ENCODE measurements at regions not wholly inside any gene's neighbourhood (a gene's known extent, or its start where the extent isn't known, plus 50 kb on each side); places are given as distances from the start of the nearest gene placed in this dataset.
"Not testable (repeated sequence)": the region's sequence is repeated elsewhere in the genome, so short reads cannot be mapped to it uniquely, and the experiment has no call there.

DNA sequence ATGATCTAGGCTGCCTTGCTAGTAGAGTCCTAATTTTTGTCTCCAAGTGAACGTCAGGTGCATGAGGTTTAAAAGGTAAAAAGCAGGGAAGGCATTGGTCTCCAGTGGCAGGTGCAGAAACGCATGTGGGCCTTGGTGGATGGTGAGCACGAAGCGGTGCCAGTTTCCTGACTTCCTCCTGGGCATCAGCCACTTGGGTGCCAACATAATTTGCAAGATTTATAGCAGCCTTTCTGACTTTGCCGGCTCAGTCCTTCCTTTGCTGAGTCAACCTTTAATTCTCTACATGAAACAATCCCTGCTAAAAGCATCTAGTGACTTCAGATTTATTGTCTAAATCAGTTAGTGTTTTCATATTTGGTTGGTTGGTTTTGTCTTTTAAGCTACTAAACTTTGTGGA lies 355.7 kb upstream of the TMEM132C start:
- FAIRE-seq: no peak

DNA sequence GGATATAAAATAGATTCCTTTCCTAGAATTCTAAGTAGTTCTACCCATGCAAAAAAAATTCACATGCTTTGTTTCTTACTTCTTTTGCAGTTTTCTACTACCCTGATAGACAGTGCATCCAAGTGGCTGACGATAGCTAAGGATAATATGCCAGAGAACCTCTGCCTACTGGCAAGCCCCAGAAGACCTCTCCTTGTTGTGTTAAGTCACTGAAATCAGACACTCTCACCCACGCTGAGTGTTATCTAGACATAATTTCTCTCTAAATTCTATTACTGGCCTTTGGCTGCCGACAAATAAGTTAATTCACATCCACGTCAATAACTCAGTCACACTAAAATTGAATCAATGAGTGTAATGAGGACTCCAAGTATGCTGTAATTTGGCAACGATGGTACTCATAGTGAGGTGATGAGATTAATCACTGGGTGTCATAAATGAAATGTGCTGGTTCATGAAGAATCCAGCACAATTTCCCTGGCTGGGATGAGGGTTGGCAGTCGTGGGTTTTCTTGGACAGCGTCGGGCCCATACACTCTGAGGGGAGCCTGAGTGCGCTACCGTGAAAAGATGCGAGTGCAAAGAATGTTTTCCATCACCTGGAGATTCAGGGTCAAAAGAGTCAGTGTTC lies 354.8 kb upstream of the TMEM132C start:
- no peak for FAIRE-seq

DNA sequence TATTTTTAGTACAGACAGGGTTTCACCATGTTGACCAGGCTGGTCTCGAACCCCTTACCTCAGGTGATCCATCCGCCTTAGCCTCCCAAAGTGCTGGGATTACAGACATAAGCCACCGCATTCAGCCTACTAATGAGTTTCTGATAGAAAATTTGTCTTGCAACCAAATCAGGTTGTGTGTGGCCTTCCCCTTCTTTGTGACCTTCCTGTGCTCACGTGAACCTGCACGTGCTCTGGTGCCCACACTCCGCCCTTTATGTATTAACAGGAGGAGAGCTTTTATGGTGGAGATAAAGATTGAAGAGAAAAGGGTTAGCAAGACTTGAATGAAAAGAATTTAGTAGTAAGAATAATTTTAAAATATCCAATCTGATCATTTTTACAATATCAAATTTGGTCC lies 343.5 kb upstream of the TMEM132C start:
- FAIRE-seq: no peak

DNA sequence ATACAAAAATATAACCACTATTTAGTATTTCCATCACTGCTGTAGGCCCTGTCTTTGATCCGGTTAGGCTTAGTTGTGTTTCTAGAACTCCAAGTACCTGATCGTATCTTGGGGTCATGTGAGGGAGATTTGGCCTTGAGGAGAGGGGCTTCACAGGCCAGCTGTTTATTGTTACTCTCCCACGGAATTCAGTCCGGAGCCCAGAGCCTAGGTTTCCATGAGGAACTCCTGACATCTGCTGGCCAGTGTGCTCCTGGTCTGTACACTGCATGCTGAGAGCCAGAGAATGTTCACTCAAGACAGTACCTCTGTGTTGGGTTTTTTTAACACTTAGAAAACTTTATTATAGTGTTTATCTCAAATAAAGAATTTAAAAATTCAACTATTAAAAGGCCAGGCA lies 341.0 kb upstream of the TMEM132C start:
- no peak for FAIRE-seq

DNA sequence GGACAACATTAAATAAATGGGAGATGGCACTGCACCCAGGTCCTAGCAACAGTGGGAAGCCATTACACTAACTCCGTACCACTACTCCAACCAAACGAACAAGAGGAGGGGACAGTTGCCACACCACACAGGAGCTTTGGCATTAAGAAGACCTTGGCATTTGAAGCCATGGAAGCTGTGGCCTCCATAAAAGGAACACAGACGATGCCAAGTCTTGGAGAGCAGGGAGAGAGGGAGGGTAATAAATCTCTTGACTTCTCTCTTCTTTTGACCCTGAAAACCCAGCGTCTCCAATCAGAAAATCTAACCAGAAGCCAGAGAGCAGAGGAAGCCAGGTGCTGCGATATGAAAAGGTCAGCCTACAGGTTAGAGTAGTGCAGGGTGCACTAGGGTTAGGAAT lies 338.8 kb upstream of the TMEM132C start:
- FAIRE-seq: no peak

DNA sequence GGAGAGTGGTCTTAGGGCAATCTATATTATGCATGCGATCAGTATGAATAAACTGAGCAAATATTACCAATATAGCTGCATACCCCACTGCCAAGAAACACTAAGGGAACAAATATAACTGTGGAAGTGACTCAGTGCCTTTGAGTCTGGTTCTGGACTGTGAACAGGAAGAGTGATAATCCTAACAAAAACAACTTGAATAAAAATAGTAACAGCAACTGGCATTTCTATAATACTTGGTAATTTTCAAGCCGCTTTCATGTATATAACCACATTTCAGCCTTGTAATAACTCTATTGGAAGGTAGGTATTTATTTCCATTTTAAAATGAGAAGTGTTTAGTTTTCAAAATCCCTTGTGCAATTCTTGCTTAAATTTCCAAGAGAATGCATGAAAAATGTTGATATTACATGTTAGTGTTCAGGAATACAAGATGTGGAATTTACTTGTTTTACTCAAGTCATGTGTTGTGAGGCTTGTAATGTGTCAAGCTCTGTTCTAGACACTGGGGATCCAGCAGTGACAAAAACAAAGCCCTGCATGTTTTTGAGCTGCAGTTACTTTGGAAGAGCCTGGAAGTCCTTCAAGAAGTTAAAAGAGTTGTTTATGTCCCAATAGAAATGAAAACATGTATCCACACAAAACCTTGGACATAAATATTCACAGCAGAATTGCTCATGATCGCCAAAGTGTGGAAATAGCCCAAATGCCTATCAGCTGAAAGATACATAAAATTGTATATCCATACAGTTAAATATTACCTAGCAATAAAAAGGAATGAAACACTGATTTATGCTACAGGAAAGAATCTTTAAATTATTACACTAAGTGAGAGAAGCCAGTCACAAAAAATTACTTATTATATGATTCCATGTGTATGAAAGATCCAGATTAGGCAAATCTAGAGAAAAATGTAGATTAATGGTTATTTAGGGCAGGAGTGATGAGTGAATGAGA lies 338.1 kb upstream of the TMEM132C start:
- FAIRE-seq: no peak

DNA sequence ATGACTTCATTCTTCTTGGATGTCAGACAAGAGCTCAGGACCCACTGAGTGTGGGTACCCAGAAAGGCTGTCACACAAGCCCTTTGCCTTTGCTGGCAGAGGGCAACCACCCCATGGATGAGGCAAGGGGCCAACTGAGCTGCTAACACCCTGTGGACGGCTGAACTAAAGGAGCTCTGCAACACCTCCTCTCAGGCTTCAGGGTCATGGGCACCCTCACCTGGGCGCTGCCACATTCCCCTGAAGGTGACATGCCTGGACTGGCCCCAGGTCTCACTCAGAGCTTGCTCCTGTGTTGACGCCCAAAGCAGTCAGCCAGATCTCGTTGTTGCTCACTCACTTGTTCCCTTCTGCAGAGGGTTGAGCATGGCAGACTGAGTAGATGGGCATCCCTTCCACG lies 336.8 kb upstream of the TMEM132C start:
- no peak for FAIRE-seq

DNA sequence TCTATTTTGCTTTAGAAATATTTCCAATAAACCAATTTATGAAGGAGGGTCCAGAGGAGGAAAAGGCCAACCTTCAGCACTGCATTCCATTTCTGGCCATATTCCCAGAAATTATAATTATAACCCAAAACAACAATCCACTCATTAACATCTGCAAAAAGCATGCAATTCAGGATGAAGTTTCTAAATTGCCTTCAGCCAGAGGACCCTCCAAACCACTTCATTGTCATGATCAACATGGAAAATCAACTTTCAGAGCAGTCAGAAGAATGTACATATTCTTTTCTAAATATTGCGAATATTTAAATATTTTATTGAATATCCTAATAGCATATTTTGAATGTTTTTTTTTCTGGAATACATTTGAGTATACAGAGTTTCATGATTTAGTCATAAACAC lies 332.6 kb upstream of the TMEM132C start:
- FAIRE-seq: no peak

DNA sequence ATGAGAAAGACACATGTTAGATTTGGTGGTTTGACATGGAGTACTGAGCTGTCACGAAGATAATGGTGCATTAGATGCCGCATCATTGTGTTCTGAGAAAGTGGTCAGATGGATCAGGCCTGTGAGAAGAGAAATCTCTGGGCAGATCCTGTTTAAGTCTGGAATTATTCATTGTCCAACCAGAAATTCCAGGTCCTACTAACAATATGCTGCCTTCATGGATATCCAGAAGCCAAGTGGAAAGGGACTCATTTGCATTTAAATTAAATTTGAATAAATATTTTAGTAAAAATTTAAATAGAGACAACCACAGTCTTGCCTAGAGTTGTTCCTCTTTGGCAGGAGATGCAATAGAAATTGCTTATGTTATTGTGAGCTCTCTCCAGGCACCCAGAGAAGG lies 330.5 kb upstream of the TMEM132C start:
- no peak for FAIRE-seq

DNA sequence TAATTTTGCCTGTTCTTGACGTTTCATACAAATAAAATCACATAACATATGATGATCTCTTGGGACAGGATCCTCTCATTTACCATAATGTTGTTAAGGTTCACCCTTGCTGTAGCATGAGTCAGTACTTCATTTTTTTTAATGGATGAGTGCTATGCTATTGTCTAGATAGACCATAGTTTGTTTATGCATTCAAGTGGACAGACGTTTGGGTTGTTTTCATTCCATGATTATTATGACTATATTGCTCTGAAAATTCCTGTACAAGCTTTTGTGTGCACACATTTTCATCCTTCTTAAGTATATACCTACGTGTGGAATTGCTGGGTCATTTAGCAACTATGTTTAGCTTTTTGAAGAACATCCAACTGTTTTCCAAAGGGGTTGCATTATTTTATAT lies 325.6 kb upstream of the TMEM132C start:
- no peak for FAIRE-seq

DNA sequence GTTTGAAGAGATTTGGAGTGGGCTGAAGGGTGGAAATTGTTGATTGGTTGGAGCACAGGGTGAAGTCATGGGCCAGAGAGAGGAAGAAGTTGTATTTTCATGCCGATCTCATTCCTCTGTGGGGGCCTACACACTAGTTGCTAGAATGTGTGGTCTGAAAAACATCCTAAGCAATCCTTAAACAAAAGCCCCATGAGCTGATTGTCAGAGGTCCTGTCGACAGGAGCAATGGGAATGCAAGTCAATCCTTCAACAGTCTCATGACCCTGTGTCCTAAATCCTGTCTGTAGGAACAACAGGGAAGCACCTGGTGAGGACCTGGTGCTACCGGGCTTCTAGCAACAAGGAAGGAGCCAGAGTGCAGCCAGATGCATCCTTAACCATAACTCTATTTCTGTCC lies 324.0 kb upstream of the TMEM132C start:
- no peak for FAIRE-seq

DNA sequence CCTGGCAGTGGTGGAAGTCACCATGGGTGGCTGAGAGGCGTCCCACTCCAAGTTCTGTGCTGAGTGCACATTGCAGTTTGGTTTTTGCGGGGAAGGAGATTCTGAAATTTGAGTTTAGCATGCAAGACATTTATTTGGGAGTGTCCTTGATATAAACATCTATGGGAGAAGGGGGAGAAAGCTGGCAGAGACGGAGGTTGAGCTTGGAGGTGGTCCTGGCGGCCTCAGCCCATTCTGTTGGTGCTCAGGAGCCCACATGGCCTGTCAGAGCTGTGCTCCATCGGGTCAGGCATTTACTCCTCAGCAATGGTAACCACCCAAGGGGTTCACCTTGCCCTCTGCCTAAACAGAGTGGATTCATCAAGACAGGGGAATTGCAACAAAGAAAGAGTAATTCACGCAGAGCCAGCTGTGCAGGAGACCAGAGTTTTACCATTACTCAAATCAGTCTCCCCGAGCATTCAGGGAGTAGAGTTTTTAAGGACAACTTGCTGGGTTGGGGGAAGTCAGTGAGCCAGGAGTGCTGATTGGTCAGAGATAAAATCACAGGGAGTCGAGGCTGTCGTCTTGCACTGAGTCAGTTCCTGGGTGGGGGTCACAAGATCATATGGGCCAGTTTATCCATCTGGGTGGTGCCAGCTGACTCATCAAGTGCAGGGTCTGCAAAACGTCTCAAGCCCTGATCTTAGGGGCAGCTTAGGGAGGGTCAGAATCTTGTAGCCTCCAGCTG lies 323.3 kb upstream of the TMEM132C start:
- FAIRE-seq: no peak

DNA sequence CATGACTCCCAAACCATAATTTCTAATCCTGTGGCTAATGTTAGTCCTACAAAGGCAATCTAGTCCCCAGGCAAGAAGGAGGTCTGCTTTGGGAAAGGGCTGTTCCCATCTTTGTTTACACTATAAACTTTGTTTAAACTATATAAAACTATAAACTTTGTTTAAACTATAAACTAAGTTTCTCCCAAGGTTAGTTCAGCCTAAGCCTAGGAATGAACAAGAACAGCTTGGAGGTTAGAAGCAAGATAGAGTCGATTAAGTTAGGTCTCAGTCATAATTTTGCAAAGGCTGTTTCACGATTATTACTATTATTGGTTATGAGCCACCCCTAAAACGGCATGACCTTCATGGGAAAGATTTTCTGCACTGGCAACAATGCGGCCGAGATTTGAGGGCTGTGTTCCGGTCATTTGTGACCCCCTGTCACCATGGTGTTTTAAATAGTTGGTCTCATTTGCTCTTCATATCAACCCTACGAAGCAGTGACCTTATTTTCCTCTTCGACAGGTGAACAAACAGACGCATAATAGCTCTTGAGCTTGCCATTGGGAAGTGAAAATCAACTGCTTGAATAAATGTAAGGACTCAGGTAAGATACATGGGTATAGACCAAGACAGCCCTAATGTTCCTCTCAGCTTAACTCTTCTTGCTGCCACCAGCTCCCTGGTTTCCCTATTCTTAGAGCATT lies 322.6 kb upstream of the TMEM132C start:
- FAIRE-seq: no peak

DNA sequence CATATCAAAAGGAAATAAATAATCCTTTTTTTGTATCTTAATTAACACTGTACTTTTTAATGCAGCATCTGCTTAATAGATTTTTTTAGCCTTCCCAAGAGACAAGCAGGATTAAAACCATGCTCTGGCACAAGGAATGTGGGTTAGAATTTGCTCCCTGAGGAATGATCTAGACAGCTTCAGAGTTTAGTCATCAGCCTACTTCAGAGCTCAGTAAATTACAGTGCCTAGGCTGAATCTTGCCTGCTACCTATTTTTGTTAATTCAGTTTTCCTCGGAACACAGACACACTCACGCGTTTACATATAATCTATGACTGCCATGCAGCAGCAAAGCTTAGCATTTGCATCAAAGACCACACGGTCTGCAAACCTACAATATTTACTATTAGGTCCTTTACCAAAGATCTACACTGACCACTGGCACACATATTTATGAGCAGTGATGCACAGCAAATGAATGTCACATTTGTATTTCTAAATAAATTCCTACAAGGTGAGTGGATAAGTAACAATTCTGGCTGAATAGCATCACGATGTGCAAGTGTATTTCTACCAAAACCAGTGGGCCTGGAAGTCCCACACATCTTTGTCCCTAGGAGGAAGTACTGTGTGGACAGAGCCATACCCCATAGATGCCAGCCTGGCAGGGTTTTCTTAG lies 309.8 kb upstream of the TMEM132C start:
- FAIRE-seq: no peak

DNA sequence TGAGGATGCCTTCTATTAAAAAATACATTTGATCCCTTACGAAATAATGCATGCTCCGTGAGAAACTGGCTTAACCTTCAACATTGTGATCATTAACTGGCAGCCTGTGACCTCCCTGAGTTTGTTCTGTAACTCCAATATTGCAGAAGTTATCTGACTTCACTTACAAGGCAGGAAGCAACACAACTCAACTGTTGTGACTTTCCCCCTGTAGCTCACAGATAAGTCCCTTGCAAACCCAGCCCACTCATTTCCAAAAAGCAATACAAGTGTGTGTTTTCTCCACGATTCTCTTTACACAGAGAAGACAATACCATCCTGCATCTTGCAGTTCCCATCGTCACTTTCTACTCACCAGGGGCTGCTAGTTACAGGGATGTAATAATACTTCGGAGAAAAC lies 304.7 kb upstream of the TMEM132C start:
- no peak for FAIRE-seq

DNA sequence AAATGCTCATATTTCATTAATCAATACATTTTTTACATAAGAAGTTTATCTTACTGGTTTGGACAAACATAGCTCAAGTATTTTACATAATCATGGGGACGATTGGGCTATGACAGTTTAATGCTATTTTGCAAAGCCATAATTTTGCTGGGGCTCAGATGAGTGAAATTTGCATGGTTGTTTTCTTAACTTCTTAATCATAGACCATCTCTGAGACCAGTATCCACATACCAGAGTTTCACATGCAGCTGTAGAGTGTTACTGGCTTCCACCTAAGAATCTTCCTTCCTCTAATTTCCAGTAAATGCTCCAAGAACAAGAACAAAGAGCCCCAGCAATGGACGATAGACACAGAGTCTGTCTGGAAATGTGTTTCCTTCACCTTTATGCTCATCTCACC lies 303.0 kb upstream of the TMEM132C start:
- FAIRE-seq: no peak

DNA sequence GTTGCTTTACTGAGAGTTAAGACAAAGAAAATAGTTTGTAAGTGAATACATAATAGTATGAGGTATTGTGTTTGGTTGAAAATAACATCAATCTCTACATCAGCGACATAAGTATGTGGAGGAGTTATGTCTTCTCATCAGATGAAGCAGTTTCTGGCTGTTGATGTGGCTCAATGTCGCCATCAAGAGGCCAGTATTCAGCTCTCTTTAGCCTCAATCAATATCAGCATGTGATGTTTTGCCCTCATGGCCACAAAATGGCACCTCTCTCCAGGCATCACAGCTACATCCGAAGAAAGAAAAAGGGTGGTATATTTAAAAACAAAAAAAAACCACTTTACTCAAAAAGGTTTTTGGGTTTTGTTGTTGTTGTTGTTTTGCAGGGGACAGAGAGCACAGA lies 302.3 kb upstream of the TMEM132C start:
- no peak for FAIRE-seq

DNA sequence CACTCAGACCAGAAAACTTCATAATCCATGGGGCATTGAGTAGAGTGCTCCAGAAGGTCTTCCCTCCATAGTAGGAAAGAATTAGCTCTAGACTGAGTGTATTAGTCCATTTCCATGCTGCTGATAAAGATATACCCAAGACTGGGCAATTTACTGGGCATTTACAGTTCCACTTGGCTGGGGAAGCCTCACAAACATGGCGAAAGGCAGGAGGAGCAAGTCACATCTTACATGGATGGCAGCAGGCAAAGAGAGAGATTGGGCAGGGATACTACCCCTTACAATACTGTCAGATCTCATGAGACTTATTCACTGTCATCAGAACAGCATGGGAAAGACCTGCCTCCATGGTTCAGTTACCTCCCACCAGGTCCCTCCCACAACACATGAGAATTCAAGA lies 300.6 kb upstream of the TMEM132C start:
- no peak for FAIRE-seq

DNA sequence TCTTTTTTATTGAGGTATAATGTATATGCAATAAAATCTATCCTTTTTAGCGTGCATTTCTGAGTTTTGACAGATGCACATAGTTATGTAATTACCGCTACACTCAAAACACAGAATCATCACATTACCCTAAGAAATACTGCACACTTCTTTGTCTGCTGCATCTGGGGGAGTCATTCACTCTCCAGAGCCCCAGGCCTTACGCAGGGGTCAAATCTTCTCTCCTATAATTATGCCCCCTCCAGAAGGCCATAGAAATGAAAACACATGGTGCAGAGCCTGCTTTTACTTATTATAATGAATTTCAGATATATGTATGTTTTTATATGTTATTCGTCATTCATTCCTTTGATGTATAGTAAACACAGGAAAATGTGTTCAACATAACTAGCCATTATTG lies 296.5 kb upstream of the TMEM132C start:
- no peak for FAIRE-seq

DNA sequence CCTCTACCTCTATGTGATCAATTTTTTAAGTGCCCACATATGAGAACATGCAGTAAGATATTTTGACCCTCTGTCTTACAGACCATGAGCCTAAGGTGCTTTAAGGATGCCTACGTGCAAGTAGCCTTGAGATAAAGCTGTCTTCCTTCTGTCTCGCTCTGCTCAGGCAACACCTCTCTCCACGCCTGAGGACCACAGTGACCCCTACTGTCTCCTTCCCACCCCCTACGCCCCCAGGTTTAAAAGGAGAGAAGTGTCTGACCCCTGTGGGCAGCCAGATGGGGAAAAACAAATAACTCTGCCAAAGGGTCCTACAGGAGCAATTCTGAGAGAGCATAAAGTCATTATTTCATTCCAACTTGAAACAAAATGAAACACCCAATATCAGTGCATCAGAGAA lies 286.4 kb upstream of the TMEM132C start:
- FAIRE-seq: no peak

DNA sequence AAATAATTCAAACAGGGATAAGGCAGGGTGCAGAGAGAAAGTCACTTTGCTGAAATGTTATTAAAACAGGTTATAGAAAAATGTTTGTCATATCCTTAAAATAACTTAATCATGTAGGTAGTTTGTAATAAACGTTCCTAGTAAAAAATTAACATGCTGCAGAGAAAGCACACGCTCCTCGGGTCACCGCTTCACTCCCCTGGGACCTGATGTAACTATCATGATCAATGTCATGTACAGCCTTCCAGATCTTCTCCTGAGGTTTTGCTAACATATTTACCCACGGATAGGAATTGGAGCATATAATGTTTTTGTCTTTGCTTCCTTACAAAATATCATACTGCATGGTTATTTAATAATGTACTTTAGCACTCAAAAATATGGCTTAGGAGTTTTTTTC lies 285.1 kb upstream of the TMEM132C start:
- FAIRE-seq: no peak

DNA sequence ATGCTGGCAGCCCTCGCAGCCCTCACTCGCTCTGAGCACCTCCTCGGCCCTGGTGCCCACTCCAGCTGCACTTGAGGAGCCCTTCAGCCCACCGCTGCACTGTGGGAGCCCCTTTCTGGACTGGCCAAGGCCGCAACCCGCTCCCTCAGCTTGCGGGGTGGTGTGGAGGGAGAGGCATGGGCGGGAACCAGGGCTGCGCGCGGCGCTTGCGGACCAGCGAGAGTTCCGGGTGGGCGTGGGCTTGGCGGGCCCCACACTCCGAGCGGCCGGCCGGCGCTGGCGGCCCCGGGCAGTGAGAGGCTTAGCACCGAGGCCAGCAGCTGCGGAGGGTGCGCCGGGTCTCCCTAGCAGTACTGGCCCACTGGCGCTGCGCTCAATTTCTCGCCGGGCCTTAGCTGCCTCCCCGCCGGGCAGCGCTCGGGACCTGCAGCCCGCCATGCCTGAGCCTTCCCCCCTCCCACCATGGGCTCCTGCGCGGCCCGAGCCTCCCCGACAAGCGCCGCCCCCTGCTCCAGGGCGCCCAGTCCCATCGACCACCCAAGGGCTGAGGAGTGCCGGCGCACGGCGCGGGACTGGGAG lies 283.7 kb upstream of the TMEM132C start:
- not testable (repeated sequence) for FAIRE-seq
